A549 (cell line): ENCODE measurements at regions not wholly inside any gene's neighbourhood (a gene's known extent, or its start where the extent isn't known, plus 50 kb on each side); places are given as distances from the start of the nearest gene placed in this dataset.

Experiments
- ATAC-seq, 2 experiments: fragments of 200-7000 bp in 1 of 2; fragments of >200 bp in 1 of 2; cut with Nextera tagmentation in 1 of 2; cut with Tn5 transposase in 1 of 2; 3 replicates each; pipeline versions ENCODE4 v1.8.0 to v1.9.1; 2018 to 2020; ENCODE audit warnings: mild to moderate bottlenecking in 1 of 2, moderate library complexity in 1 of 2
- CTCF ChIA-PET: fragments of 300-600 bp; sonication (Branson Sonifier 250); formaldehyde crosslinking; extraction: SDS; loops from one replicate; lab custom pipeline; 2021; ENCODE audit warnings: antibody characterized with exemption, inconsistent platforms; lab: Yijun Ruan, JAX
- POLR2A ChIA-PET: fragments of 350-600 bp; formaldehyde crosslinking; extraction: SDS; loops from one replicate; lab custom pipeline; 2021; ENCODE audit warnings: antibody characterized with exemption, inconsistent platforms; lab: Yijun Ruan, JAX
- DNase-seq, 2 experiments: peaks; one replicate each; pipeline versions ENCODE4 v3.0.0 to v3.0.0-alpha.2; 2011 to 2016; ENCODE audit warnings: low read depth in 1 of 2, low spot score in 1 of 2
- FAIRE-seq: peaks from 2 replicates; lab custom pipeline; 2011; peaks lifted over from hg19 to GRCh38; lab: Jason Lieb, UNC
- H3K27ac ChIP-seq, 2 experiments: fragments of >200 bp; sonication (Bioruptor Twin); formaldehyde crosslinking; 3 replicates each; pipeline ENCODE4 v1.5.1; 2016 to 2017
- H3K4me1 ChIP-seq: fragments of >200 bp; sonication (Bioruptor Twin); formaldehyde crosslinking; 3 replicates; pipeline ENCODE4 v1.6.1; 2016
- H3K4me2 ChIP-seq: fragments of >200 bp; sonication (Bioruptor Twin); formaldehyde crosslinking; 3 replicates; pipeline ENCODE4 v1.6.1; 2016
- H3K4me3 ChIP-seq: fragments of >200 bp; sonication (Bioruptor Twin); formaldehyde crosslinking; 3 replicates; pipeline ENCODE4 v1.5.1; 2016
- H3K9me3 ChIP-seq: fragments of >200 bp; sonication (Bioruptor Twin); formaldehyde crosslinking; 3 replicates; pipeline ENCODE4 v1.6.1; 2016
- BHLHE40 ChIP-seq: IDR thresholded peaks from 2 replicates; pipeline ENCODE4 v1.6.1; 2012; ENCODE audit warnings: low read depth, low read length, inconsistent platforms
- CHD4 ChIP-seq: fragments of 200-600 bp; sonication (generic); IDR thresholded peaks from 2 replicates; pipeline ENCODE4 v1.6.1; 2016; ENCODE audit warnings: antibody characterized with exemption, mild to moderate bottlenecking, borderline replicate concordance
- CTCF ChIP-seq: fragments of >200 bp; sonication (Bioruptor Twin); formaldehyde crosslinking; IDR thresholded peaks from 3 replicates; pipeline ENCODE4 v1.5.1; 2016
- EHF ChIP-seq: fragments of 250-450 bp; sonication (Bioruptor Pico); IDR thresholded peaks from 2 replicates; pipeline ENCODE4 v1.5.0; 2020; ENCODE audit warnings: mild to moderate bottlenecking
- ELK1 ChIP-seq: fragments of 150-350 bp; IDR thresholded peaks from 2 replicates; pipeline ENCODE4 v1.6.1; 2014; ENCODE audit warnings: low read depth, mild to moderate bottlenecking, low read length
- HDAC2 ChIP-seq: fragments of 200-600 bp; sonication (generic); IDR thresholded peaks from 2 replicates; pipeline ENCODE4 v1.6.1; 2016
- HOXA7 ChIP-seq: fragments of 250-450 bp; sonication (Bioruptor Pico); IDR thresholded peaks from 2 replicates; pipeline ENCODE4 v1.5.0; 2020; ENCODE audit warnings: mild to moderate bottlenecking, moderate library complexity
- KDM1A ChIP-seq: fragments of 200-600 bp; sonication (generic); IDR thresholded peaks from 2 replicates; pipeline ENCODE4 v1.6.1; 2016; ENCODE audit warnings: low read depth, mild to moderate bottlenecking
- MAFK ChIP-seq: fragments of 450-650 bp; IDR thresholded peaks from 2 replicates; pipeline ENCODE4 v1.6.1; 2014; ENCODE audit not compliant: partially characterized antibody
- MYC ChIP-seq: IDR thresholded peaks from 2 replicates; pipeline ENCODE4 v1.6.1; 2012; ENCODE audit warnings: mild to moderate bottlenecking, inconsistent platforms, low read length, improper control_type of control experiment, borderline replicate concordance
- NFE2L2 ChIP-seq: fragments of 150-350 bp; conservative IDR thresholded peaks from 2 replicates; pipeline ENCODE4 v1.6.1; 2014; ENCODE audit warnings: low read length
- NPAS2 ChIP-seq: fragments of 250-450 bp; sonication (Bioruptor Pico); IDR thresholded peaks from 2 replicates; pipeline ENCODE4 v1.8.0; 2022; ENCODE audit warnings: mild to moderate bottlenecking, moderate library complexity, borderline replicate concordance
- ZFP36 ChIP-seq: fragments of 450-650 bp; IDR thresholded peaks from 2 replicates; pipeline ENCODE4 v1.6.1; 2014; ENCODE audit warnings: borderline replicate concordance; ENCODE audit not compliant: partially characterized antibody
- WGBS: methylation state at CpG from one replicate; pipeline ENCODE4 v1.1.6; 2017; ENCODE audit errors: missing lambda C conversion rate; 5-methylcytosine and 5-hydroxymethylcytosine counted together
- TF ChIP-seq, protein P1 (sequence below): fragments of 250-450 bp; sonication (Bioruptor Pico); IDR thresholded peaks from 2 replicates; pipeline ENCODE4 v1.5.0; 2020; ENCODE audit warnings: low read depth, mild to moderate bottlenecking, moderate library complexity

- FAIRE-seq, result no peak
- TF ChIP-seq ELK1 (no peak), CHD4 (no peak), ZFP36 (no peak)
- no peak for DNase-seq
- Histone ChIP-seq H3K4me3 (no peak overlapping the region), H3K4me1 (no peaks in the 10 kb centered on the region), H3K9me3 (no peaks in the 10 kb centered on the region), H3K4me2 (no peak overlapping the region), H3K27ac (no peak overlapping the region)
- 62% methylated on average over 6 of the region's 6 CpGs for WGBS
- ChIA-PET CTCF (interaction anchor here (0.8 to 7.1 kb wide), 12 partner anchors 9 to 320 kb away, joined by 3 to 76 read pairs (median 4); no protein-coding TSS in a partner anchor), POLR2A (no interaction called here)
- ATAC-seq, result no peak
Observed at GRCh38 chr2:64906853-64907536, 82.2 kb upstream of the SLC1A4 start.

GRCh38 chr2:64908406-64908805, 80.8 kb upstream of the SLC1A4 start:
- ChIA-PET CTCF (interaction anchor here (1.2 to 7.1 kb wide), 3 partner anchors 10 to 19 kb away, joined by 3 to 76 read pairs (median 27); no protein-coding TSS in a partner anchor), POLR2A (no interaction called here)
- FAIRE-seq, result no peak
- WGBS, result 48% methylated on average over 2 of the region's 2 CpGs
- TF ChIP-seq MYC, result no peak
- TF ChIP-seq MAFK, result peak; percentile 49
- H3K27ac ChIP-seq, result no peak overlapping the region
- no peak overlapping the region for H3K4me3 ChIP-seq
- no peaks in the 10 kb centered on the region for H3K9me3 ChIP-seq
- H3K4me2 ChIP-seq, result no peak overlapping the region
- no peak for ATAC-seq
- DNase-seq, result no peak
- H3K4me1 ChIP-seq, result no peaks in the 10 kb centered on the region

- DNase-seq (no peak), ATAC-seq (no peak), FAIRE-seq (no peak)
- 82% methylated on average over 4 of the region's 4 CpGs for WGBS
- Histone ChIP-seq H3K4me3 (no peak overlapping the region), H3K27ac (no peak overlapping the region), H3K4me1 (no peaks in the 10 kb centered on the region), H3K4me2 (no peak overlapping the region), H3K9me3 (no peaks in the 10 kb centered on the region)
- POLR2A ChIA-PET, result no interaction called here
- TF ChIP-seq NPAS2 (CRISPR knock-in tag) (no peak), EHF (CRISPR knock-in tag) (no peak), ELK1 (no peak), BHLHE40 (no peak), KDM1A (no peak), NFE2L2 (no peak), HDAC2 (no peak), HOXA7 (CRISPR knock-in tag) (no peak), MAFK (no peak), CTCF (no peak)
- TF ChIP-seq, protein P1, sequence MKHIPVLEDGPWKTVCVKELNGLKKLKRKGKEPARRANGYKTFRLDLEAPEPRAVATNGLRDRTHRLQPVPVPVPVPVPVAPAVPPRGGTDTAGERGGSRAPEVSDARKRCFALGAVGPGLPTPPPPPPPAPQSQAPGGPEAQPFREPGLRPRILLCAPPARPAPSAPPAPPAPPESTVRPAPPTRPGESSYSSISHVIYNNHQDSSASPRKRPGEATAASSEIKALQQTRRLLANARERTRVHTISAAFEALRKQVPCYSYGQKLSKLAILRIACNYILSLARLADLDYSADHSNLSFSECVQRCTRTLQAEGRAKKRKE (CRISPR knock-in tag), result no peak
- CTCF ChIA-PET, result no interaction called here
Observed at GRCh38 chr2:64910523-64910922, 78.7 kb upstream of the SLC1A4 start.
